Retinal pigment epithelial cell (primary cell): ENCODE measurements at regions not wholly inside any gene's neighbourhood (a gene's known extent, or its start where the extent isn't known, plus 50 kb on each side); places are given as distances from the start of the nearest gene placed in this dataset.

Source experiments
- DNase-seq: peaks from one replicate; pipeline ENCODE4 v3.0.0-alpha.2; 2010; ENCODE audit warnings: low read depth
- H3K4me3 ChIP-seq: 2 replicates; pipeline ENCODE4 v1.5.1; 2011; ENCODE audit warnings: mild to moderate bottlenecking, low read length, control low read depth, moderate library complexity
- CTCF ChIP-seq: conservative IDR thresholded peaks from 2 replicates; pipeline ENCODE4 v1.5.1; 2011; ENCODE audit warnings: low read depth, low read length, control low read depth, inconsistent platforms

DNA sequence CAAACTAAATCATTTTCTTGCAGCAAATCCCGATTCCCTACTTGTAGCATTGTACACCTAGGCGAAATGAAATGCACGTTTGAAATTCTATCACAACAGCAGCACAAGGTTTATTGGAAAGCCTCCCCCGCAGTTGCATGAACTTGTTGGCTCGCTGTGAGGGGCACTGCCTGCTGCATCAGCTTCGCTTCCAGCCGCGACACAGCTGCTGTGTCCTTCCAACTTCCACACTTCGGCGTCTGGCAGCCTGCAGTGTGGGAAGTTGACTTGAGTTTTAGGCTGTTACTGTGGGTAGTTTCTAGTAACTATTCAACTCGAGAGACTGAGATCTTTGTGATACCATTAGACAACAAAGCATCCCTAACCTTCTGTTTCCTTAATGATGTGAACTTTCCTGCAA is 315.8 kb upstream of the TPK1 start:
- no peak for DNase-seq
- H3K4me3 ChIP-seq: no peak overlapping the region
- TF ChIP-seq CTCF: no peak

DNA sequence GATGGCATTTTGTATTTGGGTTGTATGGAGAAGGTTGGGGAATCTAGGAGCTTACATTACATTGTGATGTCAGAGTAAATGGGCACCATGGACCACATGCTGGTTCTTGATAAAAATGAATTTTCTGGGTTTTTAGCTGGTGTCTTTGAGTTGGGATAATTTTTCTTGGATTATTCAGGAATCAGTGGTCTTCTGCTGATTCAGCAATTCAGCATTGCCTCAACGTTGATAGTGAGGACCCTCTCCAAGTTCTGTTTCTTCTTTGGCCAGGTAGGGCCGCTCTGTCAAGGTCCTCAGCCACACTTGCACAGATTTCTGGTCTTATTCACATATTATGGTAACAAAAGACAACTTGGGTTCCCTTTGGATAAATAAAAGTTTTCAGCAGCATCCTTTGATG is 312.0 kb upstream of the TPK1 start:
- no peak for DNase-seq
- TF ChIP-seq CTCF: no peak
- no peak overlapping the region for H3K4me3 ChIP-seq

- H3K4me3 ChIP-seq: no peak overlapping the region
- no peak for DNase-seq
- TF ChIP-seq CTCF: no peak
These were observed 307.8 kb upstream of the TPK1 start for GRCh38 chr7:145143685-145144084.

- no peak for DNase-seq
- H3K4me3 ChIP-seq: no peak overlapping the region
- no peak for TF ChIP-seq CTCF
These were observed 298.5 kb upstream of the TPK1 start for GRCh38 chr7:145134377-145134776.

DNA sequence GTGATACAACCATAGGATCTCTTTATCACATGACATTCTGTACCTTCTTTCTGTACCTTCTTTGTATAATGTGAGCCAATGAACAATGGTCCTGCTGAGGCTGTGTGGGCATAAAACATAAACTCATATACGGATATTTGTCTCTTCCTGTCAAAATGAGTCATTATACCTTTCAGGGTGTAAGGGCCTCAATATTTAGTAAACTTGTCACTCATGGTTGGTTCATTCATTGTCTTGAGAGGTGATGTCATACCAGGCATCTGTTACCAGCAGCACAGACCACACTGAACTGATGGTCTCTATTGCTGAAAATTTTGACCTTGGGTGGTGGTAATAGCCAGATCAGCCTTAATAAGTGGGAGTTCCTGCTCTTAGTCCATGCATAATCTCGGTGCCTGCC is 287.6 kb upstream of the TPK1 start:
- no peak for DNase-seq
- no peak for TF ChIP-seq CTCF

DNA sequence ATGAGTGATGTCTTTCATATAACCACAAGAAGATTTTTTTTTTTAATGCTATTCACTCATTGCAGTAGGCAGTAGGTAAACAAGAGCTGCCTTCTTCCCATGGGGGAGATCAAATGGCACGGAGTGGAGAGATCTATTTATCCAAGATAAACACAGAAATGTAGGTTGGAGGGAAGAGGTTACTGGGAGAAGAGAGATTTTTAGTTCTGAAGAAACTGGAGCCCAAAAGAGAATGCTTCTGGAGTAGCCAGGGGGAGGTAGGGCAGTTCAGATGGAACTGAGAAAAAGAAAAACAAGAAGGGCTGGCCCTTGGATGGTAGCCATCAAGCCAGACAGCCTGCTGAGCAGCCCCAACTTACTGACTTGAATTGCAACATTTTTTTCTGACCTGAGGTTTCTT is 270.1 kb upstream of the TPK1 start:
- H3K4me3 ChIP-seq: no peak overlapping the region
- no peak for DNase-seq
- no peak for TF ChIP-seq CTCF

More for the DNA sequence above, 287.6 kb upstream of the TPK1 start:
- H3K4me3 ChIP-seq: no peak overlapping the region

GRCh38 chr7:145105561-145105960 is 269.7 kb upstream of the TPK1 start:
- DNase-seq: no peak
- no peak overlapping the region for H3K4me3 ChIP-seq
- no peak for TF ChIP-seq CTCF
